Prostate gland (tissue), 2 donors: ENCODE measurements at regions not wholly inside any gene's neighbourhood (a gene's known extent, or its start where the extent isn't known, plus 50 kb on each side); places are given as distances from the start of the nearest gene placed in this dataset.

Experiments
- DNase-seq: peaks from one replicate; pipeline ENCODE4 v3.0.0-alpha.2; 2019; ENCODE audit warnings: low spot score
- H3K27ac ChIP-seq, 2 donors: fragments of 200-600 bp; sonication (generic); 2 replicates each; pipeline ENCODE4 v1.5.1; 2017 to 2019
- H3K27me3 ChIP-seq: fragments of 200-600 bp; sonication (generic); replicated peaks from 2 replicates; pipeline ENCODE4 v1.5.1; 2019; ENCODE audit not compliant: insufficient read depth
- H3K36me3 ChIP-seq, 2 donors: fragments of 200-600 bp; sonication (generic); 1 replicate in 1 of 2; 2 replicates in 1 of 2; pipeline versions ENCODE4 v1.5.1 to v1.8.1; 2017 to 2019
- H3K4me1 ChIP-seq: fragments of 200-600 bp; sonication (generic); replicated peaks from 2 replicates; pipeline ENCODE4 v1.5.1; 2019
- H3K4me3 ChIP-seq, 2 donors: fragments of 200-600 bp; sonication (generic); 2 replicates each; pipeline ENCODE4 v1.5.1; 2017 to 2019
- H3K9me3 ChIP-seq: fragments of 200-600 bp; sonication (generic); 2 replicates; pipeline ENCODE4 v1.5.1; 2017
- CTCF ChIP-seq, 4 experiments: fragments of 200-600 bp in 2 of 4; fragments of 450-650 bp in 2 of 4; sonication (generic) in 2 of 4; IDR thresholded peaks; 1 replicate in 3 of 4; 2 replicates in 1 of 4; pipeline ENCODE4 v1.5.1; 2016 to 2019; ENCODE audit warnings: antibody characterized with exemption in 4 of 4, mild to moderate bottlenecking in 2 of 4, moderate library complexity in 2 of 4
- POLR2A ChIP-seq: fragments of 450-650 bp; IDR thresholded peaks from one replicate; pipeline ENCODE4 v1.6.1; 2016; ENCODE audit warnings: antibody characterized with exemption, mild to moderate bottlenecking
- POLR2AphosphoS5 ChIP-seq: sonication (generic); formaldehyde crosslinking; IDR thresholded peaks from one replicate; pipeline ENCODE4 v1.6.1; 2017; ENCODE audit warnings: antibody characterized with exemption
- WGBS: methylation state at CpG from one replicate; pipeline ENCODE4 v1.1.5; 2018; 5-methylcytosine and 5-hydroxymethylcytosine counted together
- intact Hi-C: fragments of 100-400 bp; cut with DNase I; formaldehyde crosslinking; loops from one replicate; pipeline ENCODE4 v1.14.2; 2022

DNA sequence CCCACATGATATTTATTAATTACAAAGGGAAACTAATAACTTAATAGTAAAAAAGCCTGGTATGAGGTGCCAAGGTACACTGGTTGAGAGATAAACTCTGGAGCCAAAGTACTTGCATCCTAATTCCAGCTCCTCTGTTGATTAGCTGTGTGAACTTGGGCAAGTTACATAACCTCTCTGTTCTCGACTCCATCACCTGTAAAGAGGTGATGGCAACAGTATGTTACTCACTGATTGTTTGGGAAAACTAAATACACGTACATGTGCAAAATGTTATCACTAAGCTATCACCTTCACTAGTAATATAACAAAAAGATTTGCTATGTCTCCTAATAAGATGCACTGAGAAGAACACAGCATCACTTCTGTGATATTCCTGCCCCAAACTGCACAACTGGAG is 206.4 kb downstream of the MEX3B start:
- Histone ChIP-seq H3K27me3 (no peaks in the 10 kb centered on the region), H3K4me3 (no peak overlapping the region), H3K27ac (no peak overlapping the region), H3K4me1 (no peaks in the 10 kb centered on the region), H3K9me3 (no peaks in the 10 kb centered on the region), H3K36me3 (no peaks in the 10 kb centered on the region)
- no peak for DNase-seq
- intact Hi-C loops: no loop called here
- no peak for TF ChIP-seq POLR2AphosphoS5
- no peak for TF ChIP-seq POLR2A
- TF ChIP-seq CTCF (IDR thresholded peaks at IDR 0.05): no peak
- WGBS: 83% methylated on average over 2 of the region's 2 CpGs

- H3K9me3 ChIP-seq: no peaks in the 10 kb centered on the region
- no peaks in the 10 kb centered on the region for H3K27me3 ChIP-seq
- H3K27ac ChIP-seq: no peak overlapping the region
- H3K36me3 ChIP-seq: no peaks in the 10 kb centered on the region
- WGBS: 98% methylated on average over 1 of the region's 1 CpG
- H3K4me1 ChIP-seq: no peaks in the 10 kb centered on the region
- no peak overlapping the region for H3K4me3 ChIP-seq
- TF ChIP-seq POLR2AphosphoS5 (no peak), CTCF (IDR thresholded peaks at IDR 0.05) (no peak), POLR2A (no peak)
- DNase-seq: no peak
- intact Hi-C loops: no loop called here
These were observed 210.1 kb downstream of the MEX3B start for GRCh38 chr15:81835731-81836130.

DNA sequence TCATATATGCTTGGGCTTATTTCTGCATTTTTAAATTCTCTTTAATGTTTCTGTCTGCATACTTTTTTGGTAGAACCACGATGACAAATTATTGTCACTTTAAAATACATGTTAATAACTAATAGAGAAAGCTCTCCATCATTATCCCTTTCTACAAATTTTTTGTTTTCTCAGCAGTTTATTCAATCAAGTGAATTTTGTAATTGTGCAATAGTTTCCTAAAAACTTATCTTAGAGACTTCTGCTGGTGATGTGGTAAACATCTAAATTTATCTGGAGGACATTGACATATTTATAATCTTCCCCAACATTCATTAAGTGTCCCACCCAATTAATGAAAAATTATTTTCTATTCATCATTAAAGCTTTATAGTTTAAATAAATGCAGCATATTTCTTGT is 215.3 kb downstream of the MEX3B start:
- Histone ChIP-seq H3K27me3 (no peaks in the 10 kb centered on the region), H3K36me3 (no peaks in the 10 kb centered on the region), H3K4me3 (no peak overlapping the region), H3K9me3 (no peaks in the 10 kb centered on the region), H3K27ac (no peak overlapping the region), H3K4me1 (no peaks in the 10 kb centered on the region)
- TF ChIP-seq POLR2AphosphoS5 (no peak), CTCF (IDR thresholded peaks at IDR 0.05) (no peak), POLR2A (no peak)
- 93% methylated on average over 1 of the region's 1 CpG for WGBS
- intact Hi-C loops: no loop called here
- no peak for DNase-seq

DNA sequence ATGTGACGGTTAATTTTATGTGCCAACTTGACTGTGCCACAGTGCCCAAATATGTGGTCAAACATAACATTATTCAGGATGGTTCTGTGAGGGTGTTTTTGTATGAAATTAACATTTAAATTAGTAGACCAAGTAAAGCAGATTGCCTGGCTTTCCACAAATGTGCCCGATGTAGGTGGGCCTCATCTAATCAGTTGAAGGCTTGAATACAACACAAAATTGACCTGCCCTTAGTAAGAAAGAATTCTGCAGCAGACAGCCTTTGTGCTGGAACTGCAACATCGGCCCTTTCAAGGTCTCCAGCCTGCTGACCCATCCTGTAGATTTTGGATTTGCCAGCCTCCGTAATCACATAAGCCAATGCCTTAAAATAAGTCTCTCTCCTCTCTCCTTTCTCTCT is 215.9 kb downstream of the MEX3B start:
- TF ChIP-seq POLR2A (no peak), CTCF (IDR thresholded peaks at IDR 0.05) (no peak), POLR2AphosphoS5 (no peak)
- 97% methylated on average over 4 of the region's 4 CpGs for WGBS
- no peaks in the 10 kb centered on the region for H3K27me3 ChIP-seq
- DNase-seq: no peak
- no peaks in the 10 kb centered on the region for H3K4me1 ChIP-seq
- H3K9me3 ChIP-seq: no peaks in the 10 kb centered on the region
- intact Hi-C loops: loop anchor here (10.0 kb wide), 1 partner anchor 345 kb away; no protein-coding TSS in a partner anchor
- H3K27ac ChIP-seq: no peak overlapping the region
- no peaks in the 10 kb centered on the region for H3K36me3 ChIP-seq
- H3K4me3 ChIP-seq: no peak overlapping the region

DNA sequence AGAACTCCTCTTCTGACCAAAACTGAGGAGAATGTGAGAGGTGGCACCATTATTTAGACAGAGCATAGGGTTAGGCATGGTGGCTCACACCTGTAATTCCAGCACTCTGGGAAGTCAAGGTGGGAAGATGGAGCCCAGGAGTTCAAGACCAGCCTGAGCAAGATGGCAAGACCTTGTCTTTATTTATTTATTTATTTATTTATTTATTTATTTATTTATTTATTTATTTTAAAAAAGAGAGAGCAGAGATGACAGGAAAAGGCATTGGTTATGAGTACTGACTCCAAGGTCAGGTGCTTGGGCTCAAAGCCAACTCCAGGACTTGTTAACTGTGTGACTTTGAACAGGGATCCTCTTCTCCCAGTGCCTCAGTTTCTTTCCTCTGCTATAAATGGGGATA is 217.7 kb downstream of the MEX3B start:
- intact Hi-C loops: loop anchor here (10.0 kb wide), 1 partner anchor 343 kb away; no protein-coding TSS in a partner anchor
- Histone ChIP-seq H3K9me3 (no peaks in the 10 kb centered on the region), H3K4me3 (no peak overlapping the region), H3K4me1 (no peaks in the 10 kb centered on the region), H3K27ac (no peak overlapping the region), H3K36me3 (no peaks in the 10 kb centered on the region), H3K27me3 (no peaks in the 10 kb centered on the region)
- TF ChIP-seq POLR2A: no peak
- no peak for TF ChIP-seq POLR2AphosphoS5
- no peak for DNase-seq
